ENCODE measurements at regions not wholly inside any gene's neighbourhood (a gene's known extent, or its start where the extent isn't known, plus 50 kb on each side); places are given as distances from the start of the nearest gene placed in this dataset.

GRCh38 chr2:128716299-128716721 is 397.6 kb upstream of the HS6ST1 start:
- TF ChIP-seq, protein P1, sequence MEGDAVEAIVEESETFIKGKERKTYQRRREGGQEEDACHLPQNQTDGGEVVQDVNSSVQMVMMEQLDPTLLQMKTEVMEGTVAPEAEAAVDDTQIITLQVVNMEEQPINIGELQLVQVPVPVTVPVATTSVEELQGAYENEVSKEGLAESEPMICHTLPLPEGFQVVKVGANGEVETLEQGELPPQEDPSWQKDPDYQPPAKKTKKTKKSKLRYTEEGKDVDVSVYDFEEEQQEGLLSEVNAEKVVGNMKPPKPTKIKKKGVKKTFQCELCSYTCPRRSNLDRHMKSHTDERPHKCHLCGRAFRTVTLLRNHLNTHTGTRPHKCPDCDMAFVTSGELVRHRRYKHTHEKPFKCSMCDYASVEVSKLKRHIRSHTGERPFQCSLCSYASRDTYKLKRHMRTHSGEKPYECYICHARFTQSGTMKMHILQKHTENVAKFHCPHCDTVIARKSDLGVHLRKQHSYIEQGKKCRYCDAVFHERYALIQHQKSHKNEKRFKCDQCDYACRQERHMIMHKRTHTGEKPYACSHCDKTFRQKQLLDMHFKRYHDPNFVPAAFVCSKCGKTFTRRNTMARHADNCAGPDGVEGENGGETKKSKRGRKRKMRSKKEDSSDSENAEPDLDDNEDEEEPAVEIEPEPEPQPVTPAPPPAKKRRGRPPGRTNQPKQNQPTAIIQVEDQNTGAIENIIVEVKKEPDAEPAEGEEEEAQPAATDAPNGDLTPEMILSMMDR (IDR thresholded peaks at IDR 0.05 in 4 of 5, conservative IDR thresholded peaks at IDR 0.05 in 1 of 5), result no peak
- TF ChIP-seq POLR2A (IDR thresholded peaks at IDR 0.05), result no peak
